NCI-H1092 treated with DMSO at 0.1 percent for 48 hours (cell line): ENCODE measurements at regions not wholly inside any gene's neighbourhood (a gene's known extent, or its start where the extent isn't known, plus 50 kb on each side); places are given as distances from the start of the nearest gene placed in this dataset.

Experiments
- DNase-seq: peaks from one replicate; lab custom pipeline; 2025; lab: John Stamatoyannopoulos, UW

GRCh38 chr6:170114187-170114945 is 176.5 kb downstream of the DLL1 start:
- no peak for DNase-seq

GRCh38 chr6:170113141-170113540 is 177.7 kb downstream of the DLL1 start:
- no peak for DNase-seq

- DNase-seq: no peak
Observed at GRCh38 chr6:170112583-170112860, 178.4 kb downstream of the DLL1 start.

GRCh38 chr6:170111816-170112582 is 178.9 kb downstream of the DLL1 start:
- no peak for DNase-seq

GRCh38 chr6:170111141-170111664 is 179.7 kb downstream of the DLL1 start:
- DNase-seq: no peak

- no peak for DNase-seq
Observed at GRCh38 chr6:170110201-170111140, 180.4 kb downstream of the DLL1 start.

GRCh38 chr6:170108890-170109587 is 181.8 kb downstream of the DLL1 start:
- no peak for DNase-seq

- DNase-seq: no peak
Observed at GRCh38 chr6:170108456-170108855, 182.4 kb downstream of the DLL1 start.

GRCh38 chr6:170107606-170108222 is 183.2 kb downstream of the DLL1 start:
- no peak for DNase-seq

- no peak for DNase-seq
Observed at GRCh38 chr6:170106906-170107525, 183.9 kb downstream of the DLL1 start.

- no peak for DNase-seq
Observed at GRCh38 chr6:170102582-170103481, 188.0 kb downstream of the DLL1 start.

- no peak for DNase-seq
Observed at GRCh38 chr6:170102038-170102437, 188.8 kb downstream of the DLL1 start.

- DNase-seq: no peak
Observed at GRCh38 chr6:170101281-170102035, 189.4 kb downstream of the DLL1 start.

- no peak for DNase-seq
Observed at GRCh38 chr6:170100046-170100445, 190.8 kb downstream of the DLL1 start.

GRCh38 chr6:170099387-170099786 is 191.5 kb downstream of the DLL1 start:
- DNase-seq: no peak

- no peak for DNase-seq
Observed at GRCh38 chr6:170098428-170099170, 192.3 kb downstream of the DLL1 start.

- no peak for DNase-seq
Observed at GRCh38 chr6:170097505-170098427, 193.1 kb downstream of the DLL1 start.
